GM06990 (cell line): ENCODE measurements at regions not wholly inside any gene's neighbourhood (a gene's known extent, or its start where the extent isn't known, plus 50 kb on each side); places are given as distances from the start of the nearest gene placed in this dataset.

Experiments used
- DNase-seq: peaks from one replicate; pipeline ENCODE4 v3.0.0-alpha.2; 2011; ENCODE audit not compliant: insufficient read length; ENCODE audit errors: extremely low read depth
- H3K27me3 ChIP-seq: replicated peaks from 2 replicates; pipeline ENCODE4 v1.6.0; 2011; ENCODE audit warnings: low read length; ENCODE audit not compliant: control insufficient read depth, insufficient read depth
- H3K36me3 ChIP-seq: 2 replicates; pipeline ENCODE4 v1.5.1; 2011; ENCODE audit warnings: low read length; ENCODE audit not compliant: control insufficient read depth, insufficient read depth
- H3K4me3 ChIP-seq: replicated peaks from 2 replicates; pipeline ENCODE4 v1.5.1; 2011; ENCODE audit warnings: low read depth, mild to moderate bottlenecking, control low read depth, low read length
- TF ChIP-seq, protein P1 (sequence below): IDR thresholded peaks from 2 replicates; pipeline ENCODE4 v1.5.1; 2011; ENCODE audit warnings: low read length, control low read depth, mild to moderate bottlenecking, inconsistent platforms; ENCODE audit not compliant: insufficient read depth, poor library complexity, severe bottlenecking

DNA sequence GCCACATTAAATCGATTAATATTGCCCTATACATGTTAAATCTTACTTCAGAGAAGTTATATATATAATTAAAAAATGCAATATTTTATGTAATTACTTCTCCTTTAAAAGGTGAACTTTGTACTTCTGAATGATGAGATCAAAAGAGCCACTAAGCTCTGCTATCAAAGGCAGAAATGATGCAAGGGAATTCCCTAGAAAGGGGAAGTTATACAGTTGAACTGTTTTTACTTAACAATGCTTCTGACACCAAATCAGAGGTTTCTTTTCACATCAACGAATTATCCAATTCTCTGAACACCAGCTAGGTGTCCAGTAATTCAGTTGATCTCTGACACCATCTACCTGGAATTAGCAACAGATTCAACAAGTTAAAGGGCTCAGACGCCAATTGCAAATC, 319.9 kb upstream of the TSHZ2 start:
- DNase-seq: no peak
- Histone ChIP-seq H3K27me3 (no peaks in the 10 kb centered on the region), H3K36me3 (no peaks in the 10 kb centered on the region), H3K4me3 (no peak overlapping the region)
- TF ChIP-seq, protein P1, sequence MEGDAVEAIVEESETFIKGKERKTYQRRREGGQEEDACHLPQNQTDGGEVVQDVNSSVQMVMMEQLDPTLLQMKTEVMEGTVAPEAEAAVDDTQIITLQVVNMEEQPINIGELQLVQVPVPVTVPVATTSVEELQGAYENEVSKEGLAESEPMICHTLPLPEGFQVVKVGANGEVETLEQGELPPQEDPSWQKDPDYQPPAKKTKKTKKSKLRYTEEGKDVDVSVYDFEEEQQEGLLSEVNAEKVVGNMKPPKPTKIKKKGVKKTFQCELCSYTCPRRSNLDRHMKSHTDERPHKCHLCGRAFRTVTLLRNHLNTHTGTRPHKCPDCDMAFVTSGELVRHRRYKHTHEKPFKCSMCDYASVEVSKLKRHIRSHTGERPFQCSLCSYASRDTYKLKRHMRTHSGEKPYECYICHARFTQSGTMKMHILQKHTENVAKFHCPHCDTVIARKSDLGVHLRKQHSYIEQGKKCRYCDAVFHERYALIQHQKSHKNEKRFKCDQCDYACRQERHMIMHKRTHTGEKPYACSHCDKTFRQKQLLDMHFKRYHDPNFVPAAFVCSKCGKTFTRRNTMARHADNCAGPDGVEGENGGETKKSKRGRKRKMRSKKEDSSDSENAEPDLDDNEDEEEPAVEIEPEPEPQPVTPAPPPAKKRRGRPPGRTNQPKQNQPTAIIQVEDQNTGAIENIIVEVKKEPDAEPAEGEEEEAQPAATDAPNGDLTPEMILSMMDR: no peak

DNA sequence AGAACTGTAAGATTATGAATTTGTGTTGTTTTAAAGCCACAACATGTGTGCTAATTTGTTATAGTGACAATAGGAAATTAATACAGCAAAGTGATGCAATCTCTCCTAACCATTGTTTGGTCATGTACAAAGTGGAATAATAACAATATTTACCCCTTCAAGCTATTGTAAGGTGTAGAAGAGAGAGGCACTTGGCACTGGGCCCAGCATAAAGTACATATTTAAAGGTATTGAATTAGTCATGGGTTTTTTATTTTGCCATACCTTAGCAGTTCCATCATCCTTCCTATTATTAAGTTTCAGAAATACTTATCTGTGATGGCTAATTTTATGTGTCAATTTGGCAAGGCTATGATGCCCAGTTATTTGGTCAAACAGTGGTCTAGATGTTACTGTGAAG, 322.4 kb upstream of the TSHZ2 start:
- TF ChIP-seq, protein P1: no peak
- DNase-seq: no peak
- H3K36me3 ChIP-seq: no peaks in the 10 kb centered on the region
- no peak overlapping the region for H3K4me3 ChIP-seq
- H3K27me3 ChIP-seq: no peaks in the 10 kb centered on the region

DNA sequence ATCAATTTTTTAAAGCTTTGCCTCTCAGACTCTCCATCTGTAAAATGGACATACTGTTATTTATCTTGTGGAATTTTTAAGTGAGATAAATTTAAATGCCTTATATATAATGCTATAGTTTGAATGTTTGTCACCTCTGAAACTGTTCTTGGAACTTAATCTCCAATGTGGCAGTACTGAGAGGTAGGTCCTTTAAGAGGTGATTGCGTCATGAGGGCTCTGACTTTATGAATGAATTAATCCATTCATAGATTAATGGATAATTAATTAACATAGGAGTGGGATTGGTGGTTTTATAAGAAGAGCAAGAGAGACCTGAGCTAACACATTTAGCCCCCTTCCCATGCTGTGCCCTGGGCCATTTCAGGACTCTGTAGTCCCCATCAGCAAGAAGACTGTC, 326.3 kb upstream of the TSHZ2 start:
- no peaks in the 10 kb centered on the region for H3K36me3 ChIP-seq
- no peak for DNase-seq
- H3K4me3 ChIP-seq: no peak overlapping the region
- TF ChIP-seq, protein P1: no peak
- no peaks in the 10 kb centered on the region for H3K27me3 ChIP-seq

DNA sequence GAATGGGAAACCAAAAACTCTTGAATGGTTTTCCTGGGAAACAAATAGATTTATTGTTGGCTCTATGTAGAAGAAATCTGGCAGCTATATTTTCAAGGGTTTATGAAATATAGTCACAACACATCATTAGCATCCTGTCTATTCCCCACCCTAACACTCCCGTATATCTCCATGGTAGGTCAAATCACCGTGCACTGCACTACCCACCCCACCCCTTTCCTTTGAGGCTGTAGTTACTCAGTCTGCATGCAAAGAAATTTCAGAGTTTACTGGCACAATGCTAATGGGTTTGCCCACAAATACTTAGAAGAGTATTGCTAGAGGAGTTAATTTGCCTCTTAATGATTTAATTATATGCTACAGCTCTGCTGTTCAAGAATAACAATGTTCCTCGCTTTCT, 329.1 kb upstream of the TSHZ2 start:
- TF ChIP-seq, protein P1: no peak
- H3K36me3 ChIP-seq: no peaks in the 10 kb centered on the region
- H3K27me3 ChIP-seq: no peaks in the 10 kb centered on the region
- DNase-seq: no peak
- H3K4me3 ChIP-seq: no peak overlapping the region

DNA sequence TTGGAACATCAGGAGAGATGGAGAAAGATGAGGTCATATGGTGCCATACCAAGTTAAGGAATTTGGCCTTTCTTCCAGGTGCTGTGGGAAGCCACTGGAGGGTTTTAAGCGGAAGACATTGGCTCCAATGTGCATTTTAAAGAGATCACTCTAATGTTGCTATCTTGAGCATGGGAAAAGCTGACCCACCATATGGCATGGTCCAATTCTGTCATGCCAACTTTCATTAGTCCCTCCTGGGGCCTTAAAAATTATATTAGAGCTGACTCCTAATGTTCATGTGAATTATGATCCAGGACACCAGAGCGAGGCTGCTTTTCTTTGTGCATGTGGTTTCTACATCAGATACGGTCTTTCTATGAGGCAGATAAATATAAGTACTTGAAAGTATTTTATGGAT, 335.0 kb upstream of the TSHZ2 start:
- Histone ChIP-seq H3K36me3 (no peaks in the 10 kb centered on the region), H3K27me3 (no peaks in the 10 kb centered on the region), H3K4me3 (no peak overlapping the region)
- TF ChIP-seq, protein P1: no peak
- no peak for DNase-seq

DNA sequence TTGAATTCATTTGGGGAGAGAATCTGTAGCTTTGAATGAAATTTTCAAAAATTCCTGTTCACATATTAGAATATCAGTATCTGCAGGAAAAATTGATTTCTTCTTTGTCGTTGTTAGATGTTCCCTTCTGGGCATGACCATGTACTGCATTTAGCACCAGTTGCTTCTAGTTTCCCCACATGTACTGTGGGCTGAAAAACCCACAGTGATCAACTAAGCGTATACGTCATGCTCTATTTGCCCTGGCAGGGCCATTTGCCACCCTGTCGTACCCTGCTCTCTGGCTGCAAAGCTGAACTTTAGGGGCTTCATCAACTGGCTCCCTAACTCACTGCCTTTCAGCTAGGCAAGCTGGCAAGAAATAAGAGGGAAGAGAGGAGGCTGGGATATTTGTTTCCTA, 340.7 kb upstream of the TSHZ2 start:
- TF ChIP-seq, protein P1: no peak
- H3K4me3 ChIP-seq: no peak overlapping the region
- no peak for DNase-seq
- H3K27me3 ChIP-seq: no peaks in the 10 kb centered on the region
- no peaks in the 10 kb centered on the region for H3K36me3 ChIP-seq
